Gastroesophageal sphincter (tissue), 3 donors: ENCODE measurements at regions not wholly inside any gene's neighbourhood (a gene's known extent, or its start where the extent isn't known, plus 50 kb on each side); places are given as distances from the start of the nearest gene placed in this dataset.

Source experiments
- CTCF ChIP-seq, 4 experiments: fragments of 200-600 bp in 2 of 4; fragments of 450-650 bp in 2 of 4; sonication (generic) in 1 of 4; IDR thresholded peaks; one replicate each; pipeline ENCODE4 v1.5.1; 2017 to 2019; ENCODE audit warnings: antibody characterized with exemption in 4 of 4, mild to moderate bottlenecking in 2 of 4, moderate library complexity in 2 of 4
- POLR2A ChIP-seq, 2 donors: fragments of 450-650 bp; IDR thresholded peaks; one replicate each; pipeline ENCODE4 v1.6.1; 2017; ENCODE audit warnings: antibody characterized with exemption in 2 of 2, mild to moderate bottlenecking in 2 of 2, moderate library complexity in 1 of 2
- POLR2AphosphoS5 ChIP-seq: sonication (generic); formaldehyde crosslinking; IDR thresholded peaks from one replicate; pipeline ENCODE4 v1.6.1; 2017; ENCODE audit warnings: antibody characterized with exemption

DNA sequence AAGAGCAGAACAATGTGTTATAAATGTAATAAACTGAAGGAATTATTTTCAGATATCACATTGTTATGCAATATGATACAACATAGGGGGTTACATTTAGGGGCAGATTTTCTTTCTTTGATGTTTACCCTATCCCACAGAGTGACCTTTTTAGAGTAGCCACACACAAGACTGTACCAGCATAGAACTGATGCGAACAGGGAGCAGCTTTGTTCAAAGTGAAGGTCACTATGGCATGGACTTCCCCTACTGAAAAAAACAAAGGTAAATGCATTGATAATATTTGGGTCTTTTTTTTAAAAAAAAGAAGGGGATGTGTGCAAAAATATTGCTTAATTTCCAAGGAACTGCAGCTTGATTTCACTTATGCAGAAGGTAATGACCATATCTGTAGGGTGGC is 1354.9 kb downstream of the SUCLG1 start:
- TF ChIP-seq CTCF (IDR thresholded peaks at IDR 0.05) (no peak), POLR2A (IDR thresholded peaks at IDR 0.05) (no peak), POLR2AphosphoS5 (no peak)
